ENCODE measurements at regions not wholly inside any gene's neighbourhood (a gene's known extent, or its start where the extent isn't known, plus 50 kb on each side); places are given as distances from the start of the nearest gene placed in this dataset.

DNA sequence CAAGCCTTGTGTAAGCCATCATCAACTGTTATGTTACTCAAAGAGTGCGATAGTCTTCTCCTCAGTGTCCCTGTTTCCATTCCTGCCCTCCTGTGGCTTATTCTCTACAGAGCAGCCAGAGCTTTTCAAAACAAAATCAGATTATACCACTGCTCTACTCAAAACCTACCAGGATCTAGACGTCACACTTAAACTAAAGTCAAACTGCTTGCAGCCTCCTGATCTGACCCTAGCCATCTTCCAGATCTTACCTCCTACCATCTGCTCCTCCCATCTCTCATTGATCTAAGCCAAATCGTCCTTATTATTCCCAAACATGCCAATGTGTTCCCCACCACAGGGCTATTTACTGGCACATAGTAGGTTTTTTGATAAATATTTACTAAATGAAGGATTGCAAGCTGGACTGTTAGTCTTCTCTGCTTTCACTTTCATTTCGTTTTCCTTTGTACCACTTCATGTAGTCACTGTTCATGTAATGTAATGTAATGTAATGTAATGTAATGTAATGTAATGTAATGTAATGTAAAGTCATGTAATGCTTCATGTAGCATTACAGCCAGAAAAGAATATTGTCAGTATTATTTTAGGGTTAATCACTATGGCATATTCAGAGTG lies 116.1 kb downstream of the GPR37 start:
- TF ChIP-seq GABPA (IDR thresholded peaks at IDR 0.05; ENCODE audit: low read depth) (no peak), POLR2AphosphoS5 (IDR thresholded peaks at IDR 0.05; ENCODE audit: low read depth) (no peak), SPI1 (IDR thresholded peaks at IDR 0.05; ENCODE audit: borderline replicate concordance, low read depth) (no peak)
- TF ChIP-seq, protein P1, sequence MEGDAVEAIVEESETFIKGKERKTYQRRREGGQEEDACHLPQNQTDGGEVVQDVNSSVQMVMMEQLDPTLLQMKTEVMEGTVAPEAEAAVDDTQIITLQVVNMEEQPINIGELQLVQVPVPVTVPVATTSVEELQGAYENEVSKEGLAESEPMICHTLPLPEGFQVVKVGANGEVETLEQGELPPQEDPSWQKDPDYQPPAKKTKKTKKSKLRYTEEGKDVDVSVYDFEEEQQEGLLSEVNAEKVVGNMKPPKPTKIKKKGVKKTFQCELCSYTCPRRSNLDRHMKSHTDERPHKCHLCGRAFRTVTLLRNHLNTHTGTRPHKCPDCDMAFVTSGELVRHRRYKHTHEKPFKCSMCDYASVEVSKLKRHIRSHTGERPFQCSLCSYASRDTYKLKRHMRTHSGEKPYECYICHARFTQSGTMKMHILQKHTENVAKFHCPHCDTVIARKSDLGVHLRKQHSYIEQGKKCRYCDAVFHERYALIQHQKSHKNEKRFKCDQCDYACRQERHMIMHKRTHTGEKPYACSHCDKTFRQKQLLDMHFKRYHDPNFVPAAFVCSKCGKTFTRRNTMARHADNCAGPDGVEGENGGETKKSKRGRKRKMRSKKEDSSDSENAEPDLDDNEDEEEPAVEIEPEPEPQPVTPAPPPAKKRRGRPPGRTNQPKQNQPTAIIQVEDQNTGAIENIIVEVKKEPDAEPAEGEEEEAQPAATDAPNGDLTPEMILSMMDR (IDR thresholded peaks at IDR 0.05; ENCODE audit: insufficient read depth, low read length), result no peak
- TF ChIP-seq, protein P2, sequence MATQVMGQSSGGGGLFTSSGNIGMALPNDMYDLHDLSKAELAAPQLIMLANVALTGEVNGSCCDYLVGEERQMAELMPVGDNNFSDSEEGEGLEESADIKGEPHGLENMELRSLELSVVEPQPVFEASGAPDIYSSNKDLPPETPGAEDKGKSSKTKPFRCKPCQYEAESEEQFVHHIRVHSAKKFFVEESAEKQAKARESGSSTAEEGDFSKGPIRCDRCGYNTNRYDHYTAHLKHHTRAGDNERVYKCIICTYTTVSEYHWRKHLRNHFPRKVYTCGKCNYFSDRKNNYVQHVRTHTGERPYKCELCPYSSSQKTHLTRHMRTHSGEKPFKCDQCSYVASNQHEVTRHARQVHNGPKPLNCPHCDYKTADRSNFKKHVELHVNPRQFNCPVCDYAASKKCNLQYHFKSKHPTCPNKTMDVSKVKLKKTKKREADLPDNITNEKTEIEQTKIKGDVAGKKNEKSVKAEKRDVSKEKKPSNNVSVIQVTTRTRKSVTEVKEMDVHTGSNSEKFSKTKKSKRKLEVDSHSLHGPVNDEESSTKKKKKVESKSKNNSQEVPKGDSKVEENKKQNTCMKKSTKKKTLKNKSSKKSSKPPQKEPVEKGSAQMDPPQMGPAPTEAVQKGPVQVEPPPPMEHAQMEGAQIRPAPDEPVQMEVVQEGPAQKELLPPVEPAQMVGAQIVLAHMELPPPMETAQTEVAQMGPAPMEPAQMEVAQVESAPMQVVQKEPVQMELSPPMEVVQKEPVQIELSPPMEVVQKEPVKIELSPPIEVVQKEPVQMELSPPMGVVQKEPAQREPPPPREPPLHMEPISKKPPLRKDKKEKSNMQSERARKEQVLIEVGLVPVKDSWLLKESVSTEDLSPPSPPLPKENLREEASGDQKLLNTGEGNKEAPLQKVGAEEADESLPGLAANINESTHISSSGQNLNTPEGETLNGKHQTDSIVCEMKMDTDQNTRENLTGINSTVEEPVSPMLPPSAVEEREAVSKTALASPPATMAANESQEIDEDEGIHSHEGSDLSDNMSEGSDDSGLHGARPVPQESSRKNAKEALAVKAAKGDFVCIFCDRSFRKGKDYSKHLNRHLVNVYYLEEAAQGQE (IDR thresholded peaks at IDR 0.05; ENCODE audit: insufficient replicate concordance, low read depth), result no peak
- H3K27me3 ChIP-seq (ENCODE audit: insufficient read depth, poor library complexity, severe bottlenecking), result no peaks in the 10 kb centered on the region
- H3K27ac ChIP-seq (replicated peaks), result no peak overlapping the region
- H3K4me3 ChIP-seq (replicated peaks; ENCODE audit: insufficient read depth, low read length), result no peak overlapping the region
- no peak for DNase-seq (ENCODE audit: low read depth in 1 of 2, low spot score in 1 of 2)

DNA sequence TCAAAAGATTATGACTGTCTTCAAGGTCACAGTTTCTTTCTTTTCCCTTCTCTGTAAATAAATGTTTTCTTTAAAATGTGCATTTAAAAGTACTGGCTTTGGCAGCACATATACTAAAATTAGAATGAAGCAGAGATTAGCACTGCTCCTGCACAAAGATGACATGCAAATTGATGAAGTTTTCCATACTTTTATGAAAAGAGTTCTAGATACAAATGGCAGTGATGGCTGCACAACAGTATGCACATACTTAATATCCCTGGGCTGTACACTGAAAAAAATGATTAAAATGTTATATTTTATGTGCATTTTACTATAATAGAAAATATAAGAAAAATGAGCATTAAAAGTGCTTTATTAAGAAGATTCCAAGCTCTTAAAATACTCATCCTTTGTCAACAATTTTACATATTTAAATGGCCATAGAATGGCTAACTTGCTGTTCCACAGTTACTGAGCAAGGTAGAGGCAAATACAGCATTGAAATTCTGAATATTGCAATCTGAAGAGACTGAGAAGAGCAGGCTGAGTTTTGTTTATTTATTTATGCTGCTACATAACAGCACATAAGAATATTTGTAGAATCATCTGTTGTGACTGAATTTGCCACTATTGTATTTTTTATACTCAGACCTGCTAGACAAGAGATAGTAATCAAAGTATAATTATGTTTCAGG lies 117.8 kb downstream of the GPR37 start:
- no peak for DNase-seq (ENCODE audit: low read depth in 1 of 2, low spot score in 1 of 2)
- Histone ChIP-seq H3K27me3 (ENCODE audit: insufficient read depth, poor library complexity, severe bottlenecking) (no peaks in the 10 kb centered on the region), H3K27ac (replicated peaks) (no peak overlapping the region), H3K4me3 (replicated peaks; ENCODE audit: insufficient read depth, low read length) (no peak overlapping the region)
- TF ChIP-seq, protein P1 (IDR thresholded peaks at IDR 0.05; ENCODE audit: insufficient read depth, low read length), result no peak
- TF ChIP-seq SPI1 (IDR thresholded peaks at IDR 0.05; ENCODE audit: borderline replicate concordance, low read depth) (no peak), POLR2AphosphoS5 (IDR thresholded peaks at IDR 0.05; ENCODE audit: low read depth) (no peak), GABPA (IDR thresholded peaks at IDR 0.05; ENCODE audit: low read depth) (no peak)
- TF ChIP-seq, protein P2 (IDR thresholded peaks at IDR 0.05; ENCODE audit: insufficient replicate concordance, low read depth), result no peak

DNA sequence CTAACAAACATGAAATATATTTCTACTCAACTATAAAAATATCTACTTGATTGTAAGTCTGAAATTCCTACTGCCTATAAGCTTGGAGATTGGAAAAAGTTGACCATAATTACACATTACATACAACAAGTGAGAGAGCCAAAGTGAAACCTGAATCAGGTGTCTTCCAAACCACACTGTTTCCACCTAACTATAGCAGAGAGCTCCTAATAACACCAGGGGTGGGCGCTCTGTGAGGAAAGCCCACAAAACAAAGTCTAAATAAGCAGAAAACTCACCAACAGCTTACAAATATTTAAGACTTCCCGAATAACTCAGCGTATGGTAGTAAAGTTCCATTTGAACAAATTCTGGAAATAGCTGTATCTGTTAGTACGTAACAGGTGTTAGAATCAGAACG lies 119.9 kb downstream of the GPR37 start:
- Histone ChIP-seq H3K4me3 (replicated peaks; ENCODE audit: insufficient read depth, low read length) (no peak overlapping the region), H3K27me3 (ENCODE audit: insufficient read depth, poor library complexity, severe bottlenecking) (no peaks in the 10 kb centered on the region), H3K27ac (replicated peaks) (no peak overlapping the region)
- TF ChIP-seq, protein P2 (IDR thresholded peaks at IDR 0.05; ENCODE audit: insufficient replicate concordance, low read depth), result no peak
- DNase-seq (ENCODE audit: low read depth in 1 of 2, low spot score in 1 of 2), result no peak

Data from HL-60 (cell line).